Stomach (tissue), 8 donors: ENCODE measurements at regions not wholly inside any gene's neighbourhood (a gene's known extent, or its start where the extent isn't known, plus 50 kb on each side); places are given as distances from the start of the nearest gene placed in this dataset.

Experiments used
- DNase-seq, 2 donors: peaks; one replicate each; pipeline versions ENCODE4 v3.0.0 to v3.0.0-alpha.2; 2013 to 2019
- H3K27ac ChIP-seq, 5 donors: fragments of 200-600 bp in 4 of 5; sonication (generic) in 4 of 5; one replicate each; pipeline ENCODE4 v1.5.1; 2013 to 2019; ENCODE audit warnings: mild to moderate bottlenecking in 1 of 5, moderate library complexity in 1 of 5
- H3K27me3 ChIP-seq, 3 donors: fragments of 200-600 bp; sonication (generic); one replicate each; pipeline ENCODE4 v1.5.1; 2017 to 2019; ENCODE audit warnings: mixed run types in 1 of 3
- H3K36me3 ChIP-seq, 4 donors: fragments of 200-600 bp; sonication (generic); 1 replicate in 3 of 4; 2 replicates in 1 of 4; pipeline ENCODE4 v1.5.1; 2016 to 2019
- H3K4me1 ChIP-seq, 4 donors: fragments of 200-600 bp; sonication (generic); one replicate each; pipeline ENCODE4 v1.5.1; 2016 to 2019
- H3K4me3 ChIP-seq, 4 donors: fragments of 200-600 bp; sonication (generic) in 3 of 4; one replicate each; pipeline ENCODE4 v1.5.1; 2016 to 2019; ENCODE audit warnings: mild to moderate bottlenecking in 1 of 4
- H3K9me3 ChIP-seq, 4 donors: fragments of 200-600 bp; sonication (generic); one replicate each; pipeline ENCODE4 v1.5.1; 2016 to 2019
- EP300 ChIP-seq: sonication (generic); formaldehyde crosslinking; IDR thresholded peaks from one replicate; pipeline ENCODE4 v1.6.1; 2017; ENCODE audit warnings: antibody characterized with exemption
- POLR2A ChIP-seq, 4 donors: fragments of 450-650 bp; IDR thresholded peaks; one replicate each; pipeline ENCODE4 v1.6.1; 2016; ENCODE audit warnings: antibody characterized with exemption in 4 of 4, control low read depth in 2 of 4, mild to moderate bottlenecking in 1 of 4, moderate library complexity in 1 of 4
- POLR2AphosphoS5 ChIP-seq, 3 donors: sonication (generic); formaldehyde crosslinking; IDR thresholded peaks; one replicate each; pipeline ENCODE4 v1.6.1; 2016; ENCODE audit warnings: antibody characterized with exemption in 3 of 3
- WGBS, 5 donors: extraction: QIAGEN DNeasy Blood & Tissue Kit in 3 of 5; methylation state at CpG; one replicate each; pipeline versions ENCODE4 v1.1.5 to v1.1.7; 2013 to 2018; 5-methylcytosine and 5-hydroxymethylcytosine counted together
- intact Hi-C: fragments of 100-400 bp; cut with DNase I; formaldehyde crosslinking; loops from one replicate; pipeline ENCODE4 v1.15.1; 2023; ENCODE audit warnings: low total_unique reads
- TF ChIP-seq, protein P1 (sequence below), 7 experiments: fragments of 450-650 bp in 4 of 7; fragments of 200-600 bp in 3 of 7; sonication (generic) in 3 of 7; IDR thresholded peaks; one replicate each; pipeline ENCODE4 v1.5.1; 2016 to 2019; ENCODE audit warnings: antibody characterized with exemption in 7 of 7, control low read depth in 2 of 7, mild to moderate bottlenecking in 1 of 7
- donor health status: healthy with polysubstance abuse.
- donor health status: Bipolar disorder and iron deficiency.
- donor health status: healthy.

DNA sequence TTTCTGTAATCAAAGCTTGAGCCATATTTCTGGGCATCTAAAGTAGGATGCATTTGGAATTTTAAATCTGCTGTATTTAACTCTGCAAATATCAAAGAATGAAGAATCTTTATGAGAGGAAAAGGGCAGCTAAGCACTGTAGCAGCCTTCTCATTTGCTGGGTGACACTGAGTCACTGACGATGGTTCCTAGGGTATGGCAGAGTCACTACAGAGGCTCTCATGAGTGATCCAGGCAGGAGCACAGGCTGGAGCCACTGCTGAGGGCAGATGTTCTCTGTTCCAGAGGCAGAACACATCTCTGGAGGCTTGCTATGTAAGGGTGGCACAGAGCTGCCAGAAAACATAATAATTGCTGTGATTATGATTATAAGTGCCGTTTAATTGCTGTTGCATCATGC is 340.7 kb upstream of the HTR2A start:
- Histone ChIP-seq H3K4me1 (no peaks in the 10 kb centered on the region), H3K27me3 (no peaks in the 10 kb centered on the region), H3K4me3 (no peak overlapping the region), H3K36me3 (no peaks in the 10 kb centered on the region), H3K9me3 (no peaks in the 10 kb centered on the region), H3K27ac (no peak overlapping the region)
- WGBS, 5 donors, result 66 to 80% (median 74%) methylated on average over 2 of the region's 2 CpGs
- intact Hi-C loops, result loop anchor here (5.0 kb wide), 1 partner anchor 100 kb away; no protein-coding TSS in a partner anchor
- no peak for TF ChIP-seq EP300
- TF ChIP-seq POLR2A (IDR thresholded peaks at IDR 0.05), result no peak
- TF ChIP-seq, protein P1, sequence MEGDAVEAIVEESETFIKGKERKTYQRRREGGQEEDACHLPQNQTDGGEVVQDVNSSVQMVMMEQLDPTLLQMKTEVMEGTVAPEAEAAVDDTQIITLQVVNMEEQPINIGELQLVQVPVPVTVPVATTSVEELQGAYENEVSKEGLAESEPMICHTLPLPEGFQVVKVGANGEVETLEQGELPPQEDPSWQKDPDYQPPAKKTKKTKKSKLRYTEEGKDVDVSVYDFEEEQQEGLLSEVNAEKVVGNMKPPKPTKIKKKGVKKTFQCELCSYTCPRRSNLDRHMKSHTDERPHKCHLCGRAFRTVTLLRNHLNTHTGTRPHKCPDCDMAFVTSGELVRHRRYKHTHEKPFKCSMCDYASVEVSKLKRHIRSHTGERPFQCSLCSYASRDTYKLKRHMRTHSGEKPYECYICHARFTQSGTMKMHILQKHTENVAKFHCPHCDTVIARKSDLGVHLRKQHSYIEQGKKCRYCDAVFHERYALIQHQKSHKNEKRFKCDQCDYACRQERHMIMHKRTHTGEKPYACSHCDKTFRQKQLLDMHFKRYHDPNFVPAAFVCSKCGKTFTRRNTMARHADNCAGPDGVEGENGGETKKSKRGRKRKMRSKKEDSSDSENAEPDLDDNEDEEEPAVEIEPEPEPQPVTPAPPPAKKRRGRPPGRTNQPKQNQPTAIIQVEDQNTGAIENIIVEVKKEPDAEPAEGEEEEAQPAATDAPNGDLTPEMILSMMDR (IDR thresholded peaks at IDR 0.05), result no peak
- TF ChIP-seq POLR2AphosphoS5 (IDR thresholded peaks at IDR 0.05), result no peak
- no peak for DNase-seq

DNA sequence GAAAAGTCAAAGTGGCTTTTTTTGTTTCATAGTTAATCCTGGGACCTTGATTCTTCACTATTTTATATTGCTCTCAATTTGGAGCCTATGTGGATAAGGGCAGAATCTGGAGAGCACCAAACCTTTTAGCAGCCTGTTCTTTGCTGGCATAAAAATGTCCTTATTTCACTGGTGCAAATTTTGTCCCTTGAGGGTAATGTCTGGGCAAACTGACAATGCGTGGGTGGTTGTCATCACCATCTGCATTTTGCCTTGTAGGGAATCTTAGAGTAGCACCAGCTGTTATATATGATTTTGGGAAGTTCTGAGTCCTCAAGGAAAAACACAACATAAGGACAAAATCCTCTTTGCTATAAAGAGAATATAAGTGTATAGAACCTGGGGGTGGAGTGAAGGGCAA is 336.9 kb upstream of the HTR2A start:
- TF ChIP-seq POLR2AphosphoS5 (IDR thresholded peaks at IDR 0.05) (no peak), POLR2A (IDR thresholded peaks at IDR 0.05) (no peak), EP300 (no peak)
- TF ChIP-seq, protein P1 (IDR thresholded peaks at IDR 0.05), result no peak
- no peak overlapping the region for H3K4me3 ChIP-seq
- intact Hi-C loops, result no loop called here
- H3K27ac ChIP-seq, result no peak overlapping the region
- WGBS, 5 donors, result 78 to 95% (median 89%) methylated on average over 1 of the region's 1 CpG
- no peaks in the 10 kb centered on the region for H3K36me3 ChIP-seq
- no peak for DNase-seq
- peaks cover 0 to 15% (median 7%) of the 10 kb centered on the region in 4 donors for H3K9me3 ChIP-seq
- no peaks in the 10 kb centered on the region for H3K27me3 ChIP-seq
- no peaks in the 10 kb centered on the region for H3K4me1 ChIP-seq

DNA sequence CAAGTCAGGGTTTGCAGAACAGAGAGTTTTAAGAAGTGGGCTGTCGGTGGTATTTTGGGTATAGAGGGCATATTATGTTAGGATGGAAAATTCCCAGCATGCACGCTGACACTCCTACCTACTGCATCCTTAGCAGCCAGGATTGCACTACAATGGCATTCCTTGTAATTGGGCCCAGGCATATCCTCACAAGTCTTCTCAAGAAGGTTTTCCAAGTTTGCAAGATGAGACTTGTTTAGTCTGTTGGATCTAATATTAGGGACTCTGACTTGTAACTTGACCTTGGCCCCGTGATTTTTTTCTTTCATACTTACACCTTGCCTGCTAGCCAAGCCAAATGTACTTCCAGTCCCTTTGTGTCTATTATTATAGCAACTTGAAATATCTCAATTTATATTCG is 335.7 kb upstream of the HTR2A start:
- intact Hi-C loops, result no loop called here
- peaks cover 0 to 15% (median 7%) of the 10 kb centered on the region in 4 donors for H3K9me3 ChIP-seq
- 68 to 82% (median 77%) methylated on average over 4 of the region's 4 CpGs for WGBS, 5 donors
- H3K4me1 ChIP-seq, result no peaks in the 10 kb centered on the region
- TF ChIP-seq EP300 (no peak), POLR2AphosphoS5 (IDR thresholded peaks at IDR 0.05) (no peak), POLR2A (IDR thresholded peaks at IDR 0.05) (no peak)
- TF ChIP-seq, protein P1 (IDR thresholded peaks at IDR 0.05), result no peak
- no peak overlapping the region for H3K27ac ChIP-seq
- no peak overlapping the region for H3K4me3 ChIP-seq
- no peak for DNase-seq
- no peaks in the 10 kb centered on the region for H3K36me3 ChIP-seq
- H3K27me3 ChIP-seq, result no peaks in the 10 kb centered on the region

DNA sequence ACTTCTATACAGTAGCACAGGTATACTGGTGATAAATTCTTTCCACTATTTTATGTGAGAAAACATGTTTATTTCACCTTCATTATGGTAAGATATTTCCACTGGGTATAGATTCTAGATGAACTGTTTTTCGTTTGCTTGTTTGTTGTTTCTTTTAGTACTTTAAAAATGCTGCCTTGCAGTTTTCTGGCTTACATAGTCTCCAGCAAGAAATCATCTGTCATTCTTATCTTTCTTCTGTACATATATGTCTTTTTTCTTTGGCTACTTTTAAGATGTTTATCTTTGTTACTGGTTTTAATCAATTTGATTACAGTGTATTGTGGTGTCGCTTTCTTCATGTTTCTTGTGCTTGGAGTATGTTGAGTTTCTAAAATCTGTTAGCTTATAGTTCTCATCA is 333.3 kb upstream of the HTR2A start:
- Histone ChIP-seq H3K36me3 (no peaks in the 10 kb centered on the region), H3K4me3 (no peak overlapping the region), H3K9me3 (peaks cover 0 to 15% (median 7%) of the 10 kb centered on the region in 4 donors), H3K4me1 (no peaks in the 10 kb centered on the region), H3K27ac (no peak overlapping the region), H3K27me3 (no peaks in the 10 kb centered on the region)
- intact Hi-C loops, result no loop called here
- no peak for DNase-seq
- TF ChIP-seq EP300 (no peak), POLR2A (IDR thresholded peaks at IDR 0.05) (no peak), POLR2AphosphoS5 (IDR thresholded peaks at IDR 0.05) (no peak)
- TF ChIP-seq, protein P1 (IDR thresholded peaks at IDR 0.05), result no peak
- whole genome bisulfite sequencing, 5 donors, result 66 to 75% (median 72%) methylated on average over 2 of the region's 2 CpGs
